ENCODE measurements at regions not wholly inside any gene's neighbourhood (a gene's known extent, or its start where the extent isn't known, plus 50 kb on each side); places are given as distances from the start of the nearest gene placed in this dataset.
"Not testable (repeated sequence)": the region's sequence is repeated elsewhere in the genome, so short reads cannot be mapped to it uniquely, and the experiment has no call there.

DNA sequence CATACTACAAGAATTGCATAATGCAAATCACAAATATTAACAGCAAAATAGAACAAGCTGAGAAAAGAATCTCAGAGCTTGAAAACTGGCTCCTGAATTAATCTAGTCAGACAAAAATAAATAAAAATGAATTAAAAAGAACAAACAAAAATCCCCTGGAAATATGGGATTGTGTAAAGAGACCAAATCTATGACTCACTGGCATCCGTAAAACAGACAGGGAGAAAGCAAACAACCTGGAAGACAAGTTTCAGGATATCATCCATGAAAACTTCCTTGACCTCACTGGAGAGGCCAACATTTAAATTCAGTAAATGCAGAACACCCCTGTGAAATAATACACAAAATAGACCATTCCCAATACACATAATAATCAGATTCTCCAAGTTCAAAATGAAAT, 229.3 kb upstream of the CTNND2 start:
- Mint-ChIP-seq H3K36me3 (ENCODE audit: low read depth) (no peaks in the 10 kb centered on the region), H3K27ac (no peak overlapping the region), H3K27me3 (ENCODE audit: low read depth) (no peaks in the 10 kb centered on the region), H3K4me3 (no peak overlapping the region), H3K4me1 (no peaks in the 10 kb centered on the region), H3K9me3 (peaks cover 6% of the 10 kb centered on the region)
- TF ChIP-seq, protein P1, sequence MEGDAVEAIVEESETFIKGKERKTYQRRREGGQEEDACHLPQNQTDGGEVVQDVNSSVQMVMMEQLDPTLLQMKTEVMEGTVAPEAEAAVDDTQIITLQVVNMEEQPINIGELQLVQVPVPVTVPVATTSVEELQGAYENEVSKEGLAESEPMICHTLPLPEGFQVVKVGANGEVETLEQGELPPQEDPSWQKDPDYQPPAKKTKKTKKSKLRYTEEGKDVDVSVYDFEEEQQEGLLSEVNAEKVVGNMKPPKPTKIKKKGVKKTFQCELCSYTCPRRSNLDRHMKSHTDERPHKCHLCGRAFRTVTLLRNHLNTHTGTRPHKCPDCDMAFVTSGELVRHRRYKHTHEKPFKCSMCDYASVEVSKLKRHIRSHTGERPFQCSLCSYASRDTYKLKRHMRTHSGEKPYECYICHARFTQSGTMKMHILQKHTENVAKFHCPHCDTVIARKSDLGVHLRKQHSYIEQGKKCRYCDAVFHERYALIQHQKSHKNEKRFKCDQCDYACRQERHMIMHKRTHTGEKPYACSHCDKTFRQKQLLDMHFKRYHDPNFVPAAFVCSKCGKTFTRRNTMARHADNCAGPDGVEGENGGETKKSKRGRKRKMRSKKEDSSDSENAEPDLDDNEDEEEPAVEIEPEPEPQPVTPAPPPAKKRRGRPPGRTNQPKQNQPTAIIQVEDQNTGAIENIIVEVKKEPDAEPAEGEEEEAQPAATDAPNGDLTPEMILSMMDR (IDR thresholded peaks at IDR 0.05; ENCODE audit: unreplicated experiment in 3 of 3) = no peak

DNA sequence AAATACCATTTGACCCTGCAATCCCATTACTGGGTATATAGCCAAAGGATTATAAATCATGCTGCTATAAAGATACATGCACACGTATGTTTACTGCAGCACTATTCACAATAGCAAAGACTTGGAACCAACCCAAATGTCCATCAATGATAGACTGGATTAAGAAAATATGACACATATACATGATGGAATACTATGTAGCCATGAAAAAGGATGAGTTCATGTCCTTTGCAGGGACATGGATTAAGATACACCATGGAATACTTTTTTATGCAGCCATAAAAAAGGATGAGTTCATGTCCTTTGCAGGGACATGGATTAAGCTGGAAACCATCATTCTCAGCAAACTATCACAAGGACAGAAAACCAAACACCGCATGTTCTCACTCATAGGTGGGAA, 226.8 kb upstream of the CTNND2 start:
- not testable (repeated sequence) for H3K27me3 Mint-ChIP-seq (ENCODE audit: low read depth); H3K27ac Mint-ChIP-seq; H3K4me3 Mint-ChIP-seq; H3K9me3 Mint-ChIP-seq; H3K36me3 Mint-ChIP-seq (ENCODE audit: low read depth); H3K4me1 Mint-ChIP-seq

DNA sequence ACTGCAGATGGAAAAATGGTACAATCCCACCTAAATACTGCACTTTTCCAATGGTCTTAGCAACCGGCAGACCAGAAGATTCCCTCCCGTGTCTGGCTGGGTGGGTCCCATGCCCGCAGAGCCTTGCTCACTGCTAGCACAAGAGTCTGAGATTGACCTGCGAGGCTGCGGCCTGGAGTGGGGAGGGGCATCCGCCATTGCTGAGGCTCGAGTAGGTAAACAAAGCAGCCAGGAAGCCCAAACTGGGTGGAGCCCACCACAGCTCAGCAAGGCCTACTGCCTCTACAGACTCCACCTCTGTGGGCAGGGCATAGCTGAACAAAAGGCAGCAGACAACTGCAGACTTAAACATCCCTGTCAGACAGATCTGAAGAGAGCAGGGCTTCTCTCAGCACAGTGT, 221.6 kb upstream of the CTNND2 start:
- H3K36me3 Mint-ChIP-seq (ENCODE audit: low read depth) = no peaks in the 10 kb centered on the region
- no peaks in the 10 kb centered on the region for H3K4me1 Mint-ChIP-seq
- no peak overlapping the region for H3K4me3 Mint-ChIP-seq
- no peaks in the 10 kb centered on the region for H3K9me3 Mint-ChIP-seq
- TF ChIP-seq, protein P1 (IDR thresholded peaks at IDR 0.05; ENCODE audit: unreplicated experiment in 3 of 3) = no peak
- no peaks in the 10 kb centered on the region for H3K27me3 Mint-ChIP-seq (ENCODE audit: low read depth)
- no peak overlapping the region for H3K27ac Mint-ChIP-seq

GRCh38 chr5:12119657-12120056, 215.4 kb upstream of the CTNND2 start:
- TF ChIP-seq, protein P1 (IDR thresholded peaks at IDR 0.05; ENCODE audit: unreplicated experiment in 3 of 3) = no peak
- no peak overlapping the region for H3K27ac Mint-ChIP-seq
- no peaks in the 10 kb centered on the region for H3K36me3 Mint-ChIP-seq (ENCODE audit: low read depth)
- no peaks in the 10 kb centered on the region for H3K4me1 Mint-ChIP-seq
- no peaks in the 10 kb centered on the region for H3K9me3 Mint-ChIP-seq
- H3K4me3 Mint-ChIP-seq = no peak overlapping the region
- H3K27me3 Mint-ChIP-seq (ENCODE audit: low read depth) = peaks cover 4% of the 10 kb centered on the region

DNA sequence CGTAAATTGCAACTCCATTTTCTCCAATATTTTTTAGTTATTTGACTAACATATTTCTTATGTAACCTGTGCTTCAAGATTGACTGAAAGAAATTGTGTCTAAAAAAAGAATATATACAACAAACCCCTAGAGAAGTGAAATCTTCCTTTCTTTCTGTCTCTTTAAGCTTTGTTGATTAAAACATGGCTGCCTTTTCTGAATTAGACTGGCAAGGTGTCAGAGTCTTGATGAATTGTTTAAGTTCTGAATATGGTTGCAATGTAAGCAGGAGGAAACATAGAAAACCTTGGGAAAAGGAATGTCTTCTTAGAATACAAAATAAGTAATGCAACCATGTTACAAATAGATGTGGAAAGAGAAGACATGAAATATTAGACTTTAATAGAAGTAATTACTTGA, 209.8 kb upstream of the CTNND2 start:
- H3K4me3 Mint-ChIP-seq = no peak overlapping the region

GRCh38 chr5:12113062-12113461, 208.8 kb upstream of the CTNND2 start:
- Mint-ChIP-seq H3K36me3 (ENCODE audit: low read depth) (no peaks in the 10 kb centered on the region), H3K4me3 (no peak overlapping the region), H3K4me1 (no peaks in the 10 kb centered on the region), H3K9me3 (no peaks in the 10 kb centered on the region), H3K27ac (no peak overlapping the region), H3K27me3 (ENCODE audit: low read depth) (peaks cover 4% of the 10 kb centered on the region)
- TF ChIP-seq, protein P1 (IDR thresholded peaks at IDR 0.05; ENCODE audit: unreplicated experiment in 3 of 3) = no peak

More for the DNA sequence above, 209.8 kb upstream of the CTNND2 start:
- TF ChIP-seq, protein P1 (IDR thresholded peaks at IDR 0.05; ENCODE audit: unreplicated experiment in 3 of 3) = no peak
- peaks cover 4% of the 10 kb centered on the region for H3K27me3 Mint-ChIP-seq (ENCODE audit: low read depth)
- H3K27ac Mint-ChIP-seq = no peak overlapping the region
- no peaks in the 10 kb centered on the region for H3K9me3 Mint-ChIP-seq
- no peaks in the 10 kb centered on the region for H3K4me1 Mint-ChIP-seq
- no peaks in the 10 kb centered on the region for H3K36me3 Mint-ChIP-seq (ENCODE audit: low read depth)

Data from nephron (organoid).